Stimulated activated naive CD8-positive, alpha-beta T cell treated with anti-CD3 and anti-CD28 coated beads, Interleukin-15, Interleukin-2, amounts not matched to agents 100 ng/mL and 50 ng/mL, for 24 hours (primary cell): ENCODE measurements at regions not wholly inside any gene's neighbourhood (a gene's known extent, or its start where the extent isn't known, plus 50 kb on each side); places are given as distances from the start of the nearest gene placed in this dataset.
A peak's percentile ranks its signal among the peaks of the same experiment; 100 is the strongest.

Experiments
- H3K27ac Mint-ChIP-seq: one replicate; pipeline ENCODE4 v1.8.0; 2021; ENCODE audit warnings: mild to moderate bottlenecking, mixed read lengths
- H3K27me3 Mint-ChIP-seq: one replicate; pipeline ENCODE4 v1.8.0; 2021; ENCODE audit warnings: mixed read lengths
- H3K36me3 Mint-ChIP-seq: one replicate; pipeline ENCODE4 v1.8.0; 2021; ENCODE audit warnings: low read depth, mixed read lengths
- H3K4me1 Mint-ChIP-seq: one replicate; pipeline ENCODE4 v1.8.0; 2021; ENCODE audit warnings: low read depth, mixed read lengths
- H3K4me3 Mint-ChIP-seq: one replicate; pipeline ENCODE4 v1.8.0; 2021; ENCODE audit warnings: mild to moderate bottlenecking, mixed read lengths
- H3K9me3 Mint-ChIP-seq: one replicate; pipeline ENCODE4 v1.8.0; 2021; ENCODE audit warnings: mixed read lengths

- Mint-ChIP-seq H3K36me3 (no peaks in the 10 kb centered on the region), H3K9me3 (no peaks in the 10 kb centered on the region), H3K27me3 (peaks cover 70% of the 10 kb centered on the region), H3K4me3 (no peak overlapping the region), H3K27ac (no peak overlapping the region), H3K4me1 (no peaks in the 10 kb centered on the region)
These were observed 376.9 kb downstream of the MTX2 start for GRCh38 chr2:176646033-176646615.

- Mint-ChIP-seq H3K36me3 (no peaks in the 10 kb centered on the region), H3K9me3 (no peaks in the 10 kb centered on the region), H3K4me3 (no peak overlapping the region), H3K27me3 (peaks cover 66% of the 10 kb centered on the region), H3K27ac (no peak overlapping the region), H3K4me1 (peaks cover 3% of the 10 kb centered on the region)
These were observed 378.3 kb downstream of the MTX2 start for GRCh38 chr2:176647325-176648165.

- Mint-ChIP-seq H3K4me3 (no peak overlapping the region), H3K9me3 (no peaks in the 10 kb centered on the region), H3K36me3 (no peaks in the 10 kb centered on the region), H3K27ac (no peak overlapping the region), H3K27me3 (peaks cover 55% of the 10 kb centered on the region), H3K4me1 (peaks cover 13% of the 10 kb centered on the region)
These were observed 379.6 kb downstream of the MTX2 start for GRCh38 chr2:176648700-176649297.

GRCh38 chr2:176650104-176650837 lies 381.0 kb downstream of the MTX2 start:
- Mint-ChIP-seq H3K4me3 (no peak overlapping the region), H3K27ac (no peak overlapping the region), H3K4me1 (peaks cover 17% of the 10 kb centered on the region), H3K27me3 (peaks cover 41% of the 10 kb centered on the region), H3K36me3 (no peaks in the 10 kb centered on the region), H3K9me3 (no peaks in the 10 kb centered on the region)

GRCh38 chr2:176650838-176651555 lies 381.8 kb downstream of the MTX2 start:
- Mint-ChIP-seq H3K27me3 (peaks cover 42% of the 10 kb centered on the region), H3K4me1 (peaks cover 17% of the 10 kb centered on the region), H3K36me3 (no peaks in the 10 kb centered on the region), H3K9me3 (no peaks in the 10 kb centered on the region), H3K4me3 (no peak overlapping the region), H3K27ac (no peak overlapping the region)

GRCh38 chr2:176652300-176653182 lies 383.3 kb downstream of the MTX2 start:
- peaks cover 17% of the 10 kb centered on the region for H3K4me1 Mint-ChIP-seq
- peak overlapping the region; percentile 45 for H3K27ac Mint-ChIP-seq
- no peaks in the 10 kb centered on the region for H3K9me3 Mint-ChIP-seq
- no peak overlapping the region for H3K4me3 Mint-ChIP-seq
- H3K36me3 Mint-ChIP-seq, result no peaks in the 10 kb centered on the region
- H3K27me3 Mint-ChIP-seq, result peaks cover 38% of the 10 kb centered on the region

- H3K27me3 Mint-ChIP-seq, result peaks cover 44% of the 10 kb centered on the region
- no peaks in the 10 kb centered on the region for H3K9me3 Mint-ChIP-seq
- H3K4me3 Mint-ChIP-seq, result no peak overlapping the region
- H3K27ac Mint-ChIP-seq, result no peak overlapping the region
- no peaks in the 10 kb centered on the region for H3K36me3 Mint-ChIP-seq
- peaks cover 17% of the 10 kb centered on the region for H3K4me1 Mint-ChIP-seq
These were observed 384.5 kb downstream of the MTX2 start for GRCh38 chr2:176653479-176654443.

- peaks cover 17% of the 10 kb centered on the region for H3K4me1 Mint-ChIP-seq
- H3K27ac Mint-ChIP-seq, result no peak overlapping the region
- no peaks in the 10 kb centered on the region for H3K36me3 Mint-ChIP-seq
- no peak overlapping the region for H3K4me3 Mint-ChIP-seq
- peaks cover 48% of the 10 kb centered on the region for H3K27me3 Mint-ChIP-seq
- H3K9me3 Mint-ChIP-seq, result no peaks in the 10 kb centered on the region
These were observed 387.0 kb downstream of the MTX2 start for GRCh38 chr2:176656038-176656775.

- no peaks in the 10 kb centered on the region for H3K36me3 Mint-ChIP-seq
- peaks cover 17% of the 10 kb centered on the region for H3K4me1 Mint-ChIP-seq
- H3K4me3 Mint-ChIP-seq, result no peak overlapping the region
- peaks cover 49% of the 10 kb centered on the region for H3K27me3 Mint-ChIP-seq
- no peak overlapping the region for H3K27ac Mint-ChIP-seq
- H3K9me3 Mint-ChIP-seq, result no peaks in the 10 kb centered on the region
These were observed 387.5 kb downstream of the MTX2 start for GRCh38 chr2:176656776-176657140.

- no peaks in the 10 kb centered on the region for H3K36me3 Mint-ChIP-seq
These were observed 388.2 kb downstream of the MTX2 start for GRCh38 chr2:176657393-176657792.

GRCh38 chr2:176658708-176659107 lies 389.5 kb downstream of the MTX2 start:
- Mint-ChIP-seq H3K27me3 (peaks cover 51% of the 10 kb centered on the region), H3K36me3 (no peaks in the 10 kb centered on the region), H3K27ac (no peak overlapping the region), H3K4me3 (no peak overlapping the region), H3K4me1 (peaks cover 5% of the 10 kb centered on the region), H3K9me3 (no peaks in the 10 kb centered on the region)

More at GRCh38 chr2:176657393-176657792, 388.2 kb downstream of the MTX2 start:
- Mint-ChIP-seq H3K27me3 (peaks cover 48% of the 10 kb centered on the region), H3K4me1 (peaks cover 15% of the 10 kb centered on the region), H3K9me3 (no peaks in the 10 kb centered on the region), H3K27ac (no peak overlapping the region), H3K4me3 (no peak overlapping the region)

GRCh38 chr2:176662753-176663152 lies 393.5 kb downstream of the MTX2 start:
- no peaks in the 10 kb centered on the region for H3K36me3 Mint-ChIP-seq
- H3K27me3 Mint-ChIP-seq, result peaks cover 34% of the 10 kb centered on the region
- no peaks in the 10 kb centered on the region for H3K4me1 Mint-ChIP-seq
- no peak overlapping the region for H3K4me3 Mint-ChIP-seq
- H3K9me3 Mint-ChIP-seq, result no peaks in the 10 kb centered on the region
- H3K27ac Mint-ChIP-seq, result no peak overlapping the region
